T-cell (primary cell): ENCODE measurements at regions not wholly inside any gene's neighbourhood (a gene's known extent, or its start where the extent isn't known, plus 50 kb on each side); places are given as distances from the start of the nearest gene placed in this dataset.

Experiments used
- ATAC-seq, 4 experiments: fragments of 200-7000 bp in 3 of 4; fragments of 150-1000 bp in 1 of 4; cut with Tn5 transposase; replicated peaks in 1 of 4; 1 replicate in 3 of 4; 2 replicates in 1 of 4; pipeline ENCODE4 v1.10.0; 2021; ENCODE audit warnings: moderate library complexity in 3 of 4, mild to moderate bottlenecking in 2 of 4, moderate number of reproducible peaks in 1 of 4
- CTCF ChIA-PET, 2 donors: fragments of 300-600 bp; sonication (Branson Sonifier 250); formaldehyde crosslinking; loops; one replicate each; lab custom pipeline; 2022; ENCODE audit warnings: antibody characterized with exemption in 2 of 2; lab: Charles Lee
- POLR2A ChIA-PET, 2 donors: fragments of 300-600 bp; sonication (Branson Sonifier 250); formaldehyde crosslinking; loops; one replicate each; lab custom pipeline; 2022; ENCODE audit warnings: antibody characterized with exemption in 2 of 2; lab: Charles Lee
- DNase-seq, 35 experiments: peaks; one replicate each; pipeline versions ENCODE4 v3.0.0 to v3.0.0-alpha.2; 2013 to 2023
- H3K27ac ChIP-seq: one replicate; pipeline ENCODE4 v1.5.1; 2013; ENCODE audit warnings: low read length
- H3K27me3 ChIP-seq, 2 experiments: replicated peaks in 1 of 2; 1 replicate in 1 of 2; 2 replicates in 1 of 2; pipeline versions ENCODE4 v1.6.1 to v1.7.0; 2013; ENCODE audit warnings: low read length in 1 of 2, mixed read lengths in 1 of 2; ENCODE audit not compliant: control insufficient read depth in 2 of 2, insufficient read depth in 2 of 2; ENCODE audit errors: extremely low read depth in 1 of 2
- H3K36me3 ChIP-seq, 2 donors: 1 replicate in 1 of 2; 2 replicates in 1 of 2; pipeline versions ENCODE4 v1.6.1 to v1.7.0; 2013; ENCODE audit warnings: low read length in 1 of 2; ENCODE audit not compliant: control insufficient read depth in 2 of 2, insufficient read depth in 1 of 2; ENCODE audit errors: extremely low read depth in 1 of 2
- H3K4me1 ChIP-seq, 2 experiments: 1 replicate in 1 of 2; 2 replicates in 1 of 2; pipeline versions ENCODE4 v1.6.1 to v1.7.0; 2013; ENCODE audit warnings: low read length in 2 of 2, mixed read lengths in 1 of 2; ENCODE audit not compliant: insufficient read depth in 2 of 2, control insufficient read depth in 1 of 2; ENCODE audit errors: extremely low read depth in 1 of 2
- H3K4me3 ChIP-seq, 2 donors: 1 replicate in 1 of 2; 2 replicates in 1 of 2; pipeline versions ENCODE4 v1.5.1 to v1.7.0; 2013; ENCODE audit warnings: mild to moderate bottlenecking in 2 of 2, low read length in 1 of 2, moderate library complexity in 1 of 2; ENCODE audit not compliant: control insufficient read depth in 1 of 2; ENCODE audit errors: extremely low read depth in 1 of 2
- H3K9me3 ChIP-seq: 2 replicates; pipeline ENCODE4 v1.7.0; 2013
- H3K27ac Mint-ChIP-seq, 2 donors: one replicate each; pipeline ENCODE4 v1.8.0; 2020 to 2021; ENCODE audit warnings: mild to moderate bottlenecking in 2 of 2, mixed read lengths in 2 of 2
- H3K27me3 Mint-ChIP-seq, 2 donors: one replicate each; pipeline ENCODE4 v1.8.0; 2021 to 2022; ENCODE audit warnings: mixed read lengths in 2 of 2
- H3K36me3 Mint-ChIP-seq: one replicate; pipeline ENCODE4 v1.8.0; 2021; ENCODE audit warnings: mixed read lengths
- H3K4me1 Mint-ChIP-seq, 3 donors: one replicate each; pipeline ENCODE4 v1.8.0; 2020 to 2022; ENCODE audit warnings: mixed read lengths in 3 of 3, mild to moderate bottlenecking in 1 of 3
- H3K4me3 Mint-ChIP-seq, 3 donors: one replicate each; pipeline ENCODE4 v1.8.0; 2020 to 2022; ENCODE audit warnings: mild to moderate bottlenecking in 3 of 3, mixed read lengths in 3 of 3, moderate library complexity in 3 of 3
- H3K9me3 Mint-ChIP-seq, 3 donors: one replicate each; pipeline ENCODE4 v1.8.0; 2020 to 2022; ENCODE audit warnings: mixed read lengths in 3 of 3
- WGBS: methylation state at CpG from one replicate; pipeline ENCODE4 v1.1.5; 2013; ENCODE audit warnings: missing lambda C conversion rate; ENCODE audit not compliant: insufficient coverage; 5-methylcytosine and 5-hydroxymethylcytosine counted together

GRCh38 chr11:13117344-13117743 lies 108.2 kb downstream of the RASSF10 start:
- Mint-ChIP-seq H3K27ac (no peak overlapping the region), H3K4me1 (peaks cover 0 to 1% (median 0%) of the 10 kb centered on the region in 3 donors), H3K36me3 (no peaks in the 10 kb centered on the region), H3K27me3 (peaks cover 27 to 29% of the 10 kb centered on the region in 2 donors), H3K4me3 (no peak overlapping the region), H3K9me3 (no peaks in the 10 kb centered on the region)
- Histone ChIP-seq H3K27ac (no peak overlapping the region), H3K27me3 (peaks cover 0 to 12% of the 10 kb centered on the region in 2 experiments), H3K36me3 (no peaks in the 10 kb centered on the region), H3K4me3 (no peak overlapping the region), H3K9me3 (no peaks in the 10 kb centered on the region), H3K4me1 (no peaks in the 10 kb centered on the region)
- ChIA-PET CTCF (no interaction called here), POLR2A (no interaction called here)
- 0% methylated on average over 1 of the region's 4 CpGs for WGBS
- DNase-seq (no peak), ATAC-seq (no peak)

GRCh38 chr11:13118194-13118593 lies 109.1 kb downstream of the RASSF10 start:
- no peaks in the 10 kb centered on the region for H3K9me3 ChIP-seq
- 79% methylated on average over 2 of the region's 5 CpGs for WGBS
- ATAC-seq (no peak), DNase-seq (no peak)
- CTCF ChIA-PET: no interaction called here
- POLR2A ChIA-PET: no interaction called here
- no peak overlapping the region for H3K27ac Mint-ChIP-seq
- H3K4me1 ChIP-seq: no peaks in the 10 kb centered on the region
- H3K9me3 Mint-ChIP-seq: peaks cover 0 to 2% (median 2%) of the 10 kb centered on the region in 3 donors
- no peaks in the 10 kb centered on the region for H3K36me3 ChIP-seq
- H3K4me3 ChIP-seq: no peak overlapping the region
- no peak overlapping the region for H3K27ac ChIP-seq
- H3K27me3 ChIP-seq: peaks cover 0 to 12% of the 10 kb centered on the region in 2 experiments
- no peaks in the 10 kb centered on the region for H3K4me1 Mint-ChIP-seq
- no peaks in the 10 kb centered on the region for H3K36me3 Mint-ChIP-seq
- no peak overlapping the region for H3K4me3 Mint-ChIP-seq
- peaks cover 30 to 35% of the 10 kb centered on the region in 2 donors for H3K27me3 Mint-ChIP-seq

GRCh38 chr11:13118650-13119049 lies 109.5 kb downstream of the RASSF10 start:
- Histone ChIP-seq H3K9me3 (no peaks in the 10 kb centered on the region), H3K36me3 (no peaks in the 10 kb centered on the region)

GRCh38 chr11:13119361-13119760 lies 110.2 kb downstream of the RASSF10 start:
- H3K4me3 Mint-ChIP-seq: no peak overlapping the region
- no peaks in the 10 kb centered on the region for H3K36me3 Mint-ChIP-seq
- ATAC-seq (no peak), DNase-seq (no peak)
- no peaks in the 10 kb centered on the region for H3K36me3 ChIP-seq
- no peak overlapping the region for H3K4me3 ChIP-seq
- H3K4me1 ChIP-seq: no peaks in the 10 kb centered on the region
- H3K4me1 Mint-ChIP-seq: no peaks in the 10 kb centered on the region
- 89% methylated on average over 1 of the region's 2 CpGs for WGBS
- no peak overlapping the region for H3K27ac Mint-ChIP-seq
- ChIA-PET CTCF (no interaction called here), POLR2A (no interaction called here)
- H3K27me3 Mint-ChIP-seq: peaks cover 35 to 39% of the 10 kb centered on the region in 2 donors
- peaks cover 0 to 8% of the 10 kb centered on the region in 2 experiments for H3K27me3 ChIP-seq
- no peaks in the 10 kb centered on the region for H3K9me3 ChIP-seq
- H3K9me3 Mint-ChIP-seq: peaks cover 0 to 4% (median 2%) of the 10 kb centered on the region in 3 donors
- no peak overlapping the region for H3K27ac ChIP-seq

More at GRCh38 chr11:13118650-13119049, 109.5 kb downstream of the RASSF10 start:
- ATAC-seq (no peak), DNase-seq (no peak)
- Mint-ChIP-seq H3K4me3 (no peak overlapping the region), H3K36me3 (no peaks in the 10 kb centered on the region), H3K27ac (no peak overlapping the region), H3K4me1 (no peaks in the 10 kb centered on the region), H3K27me3 (peaks cover 30 to 37% of the 10 kb centered on the region in 2 donors), H3K9me3 (peaks cover 0 to 4% (median 2%) of the 10 kb centered on the region in 3 donors)
- H3K27ac ChIP-seq: no peak overlapping the region
- CTCF ChIA-PET: no interaction called here
- H3K4me1 ChIP-seq: no peaks in the 10 kb centered on the region
- POLR2A ChIA-PET: no interaction called here
- no peak overlapping the region for H3K4me3 ChIP-seq
- 73% methylated on average over 3 of the region's 3 CpGs for WGBS
- H3K27me3 ChIP-seq: peaks cover 0 to 8% of the 10 kb centered on the region in 2 experiments

GRCh38 chr11:13119941-13120520 lies 110.9 kb downstream of the RASSF10 start:
- peaks cover 0 to 4% (median 2%) of the 10 kb centered on the region in 3 donors for H3K9me3 Mint-ChIP-seq
- no peak overlapping the region for H3K27ac Mint-ChIP-seq
- ChIA-PET CTCF (no interaction called here), POLR2A (no interaction called here)
- H3K27me3 Mint-ChIP-seq: peaks cover 39 to 42% of the 10 kb centered on the region in 2 donors
- no peak overlapping the region for H3K27ac ChIP-seq
- DNase-seq (no peak), ATAC-seq (no peak)
- no peaks in the 10 kb centered on the region for H3K9me3 ChIP-seq
- H3K4me1 Mint-ChIP-seq: no peaks in the 10 kb centered on the region
- WGBS: 100% methylated on average over 1 of the region's 1 CpG
- H3K4me3 ChIP-seq: no peak overlapping the region
- H3K36me3 ChIP-seq: no peaks in the 10 kb centered on the region
- H3K4me3 Mint-ChIP-seq: no peak overlapping the region
- no peaks in the 10 kb centered on the region for H3K36me3 Mint-ChIP-seq
- H3K4me1 ChIP-seq: no peaks in the 10 kb centered on the region
- peaks cover 0 to 8% of the 10 kb centered on the region in 2 experiments for H3K27me3 ChIP-seq

GRCh38 chr11:13120691-13121090 lies 111.6 kb downstream of the RASSF10 start:
- Mint-ChIP-seq H3K27me3 (peaks cover 39 to 43% of the 10 kb centered on the region in 2 donors), H3K9me3 (peaks cover 0 to 4% (median 2%) of the 10 kb centered on the region in 3 donors), H3K27ac (no peak overlapping the region), H3K4me1 (no peaks in the 10 kb centered on the region), H3K36me3 (no peaks in the 10 kb centered on the region), H3K4me3 (no peak overlapping the region)
- Histone ChIP-seq H3K9me3 (no peaks in the 10 kb centered on the region), H3K36me3 (no peaks in the 10 kb centered on the region), H3K4me3 (no peak overlapping the region), H3K27ac (no peak overlapping the region), H3K27me3 (peaks cover 0 to 8% of the 10 kb centered on the region in 2 experiments), H3K4me1 (no peaks in the 10 kb centered on the region)
- no peak for ATAC-seq
- ChIA-PET POLR2A (no interaction called here), CTCF (no interaction called here)
- DNase-seq: no peak
- WGBS: no CpG with 5 or more reads among the region's 3 CpGs
